Activated CD8-positive, alpha-beta memory T cell treated with anti-CD3 and anti-CD28 coated beads, Interleukin-2, amount 50 U/mL, for 1 hour (primary cell): ENCODE measurements at regions not wholly inside any gene's neighbourhood (a gene's known extent, or its start where the extent isn't known, plus 50 kb on each side); places are given as distances from the start of the nearest gene placed in this dataset.

ENCODE experiments used
- DNase-seq: peaks from one replicate; pipeline ENCODE4 v3.0.0-alpha.2; 2020; ENCODE audit errors: extremely low read depth

DNA sequence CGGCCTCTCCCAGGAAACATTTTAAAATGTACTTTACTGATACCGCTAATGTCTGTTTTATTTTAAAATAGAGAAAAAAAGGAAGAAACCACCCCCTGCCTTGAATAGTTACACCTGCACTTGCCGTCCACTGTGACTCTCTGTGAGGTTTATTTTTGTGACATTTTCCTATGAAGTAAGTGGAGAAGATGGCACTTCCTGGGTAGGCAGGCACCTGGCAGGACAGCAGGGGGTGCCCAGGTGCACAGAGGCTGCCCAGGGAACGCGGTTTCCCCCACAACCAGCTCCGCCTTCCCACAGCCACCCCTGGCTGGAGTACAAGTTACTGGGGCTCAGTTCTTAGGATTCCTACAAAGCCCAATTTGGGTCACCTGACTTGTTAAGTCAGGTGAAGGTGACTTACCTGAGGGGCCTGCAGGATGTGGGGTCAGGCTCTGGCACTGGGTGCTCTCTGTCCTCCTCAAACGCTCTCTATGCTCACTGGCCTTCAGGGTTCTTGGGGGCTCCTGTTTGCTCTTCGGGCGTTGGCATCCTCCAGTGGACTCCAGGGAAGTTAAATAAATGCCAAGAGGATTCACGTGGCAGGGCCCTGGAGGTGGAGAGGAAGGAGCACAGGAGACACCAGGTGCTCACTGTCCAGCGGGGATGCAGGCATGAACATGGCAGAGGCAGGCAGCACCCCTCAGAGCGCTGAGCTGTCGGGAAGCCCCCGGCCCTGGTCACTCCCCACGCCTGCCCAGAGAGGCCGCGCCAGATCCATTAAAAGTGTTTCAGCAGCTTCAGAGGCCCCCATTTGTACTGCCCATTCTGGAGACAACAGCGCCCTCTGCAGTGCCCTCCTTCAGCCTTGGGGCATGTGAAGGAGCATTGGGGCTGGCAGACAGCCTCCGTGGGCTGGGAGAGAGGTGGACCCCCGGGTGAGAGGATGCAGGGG lies 1021.2 kb downstream of the TBC1D22A start:
- no peak for DNase-seq

DNA sequence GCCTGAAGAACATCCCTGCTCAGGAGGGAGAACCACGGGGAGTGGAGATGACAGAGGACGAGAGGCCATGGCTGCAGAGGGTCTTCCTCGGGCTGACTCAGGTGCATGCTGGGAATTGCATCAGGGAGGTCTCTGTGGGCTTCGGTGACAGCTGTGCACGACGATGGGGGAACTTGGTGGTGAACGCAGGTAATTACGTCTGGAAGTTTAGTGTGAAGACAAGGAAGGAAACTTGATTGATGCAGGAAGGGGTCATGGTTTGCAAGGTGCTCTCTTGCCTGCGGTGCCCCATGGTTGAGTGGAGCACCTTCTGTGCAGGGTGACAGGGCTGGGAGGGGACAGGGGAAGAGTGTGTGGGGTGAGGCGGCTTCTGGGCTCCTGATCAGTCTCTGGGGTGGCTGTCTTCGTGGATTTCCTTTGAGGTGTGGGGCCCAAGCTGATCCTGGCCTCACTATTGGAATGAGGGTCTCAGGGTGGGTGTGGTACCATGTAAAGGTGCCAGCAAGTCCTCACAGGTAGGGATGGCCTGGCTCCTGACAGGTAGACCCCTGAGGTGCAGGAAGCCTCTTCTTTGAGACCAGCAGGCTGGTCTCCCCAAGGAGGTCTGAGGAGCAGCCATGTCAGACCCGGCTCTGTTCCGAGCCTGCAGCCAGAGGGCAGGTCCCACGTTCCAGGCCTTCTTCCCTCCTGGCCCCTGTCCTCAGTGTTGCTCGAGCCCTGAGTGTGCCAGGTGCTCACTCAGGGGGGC lies 1020.1 kb downstream of the TBC1D22A start:
- no peak for DNase-seq

DNA sequence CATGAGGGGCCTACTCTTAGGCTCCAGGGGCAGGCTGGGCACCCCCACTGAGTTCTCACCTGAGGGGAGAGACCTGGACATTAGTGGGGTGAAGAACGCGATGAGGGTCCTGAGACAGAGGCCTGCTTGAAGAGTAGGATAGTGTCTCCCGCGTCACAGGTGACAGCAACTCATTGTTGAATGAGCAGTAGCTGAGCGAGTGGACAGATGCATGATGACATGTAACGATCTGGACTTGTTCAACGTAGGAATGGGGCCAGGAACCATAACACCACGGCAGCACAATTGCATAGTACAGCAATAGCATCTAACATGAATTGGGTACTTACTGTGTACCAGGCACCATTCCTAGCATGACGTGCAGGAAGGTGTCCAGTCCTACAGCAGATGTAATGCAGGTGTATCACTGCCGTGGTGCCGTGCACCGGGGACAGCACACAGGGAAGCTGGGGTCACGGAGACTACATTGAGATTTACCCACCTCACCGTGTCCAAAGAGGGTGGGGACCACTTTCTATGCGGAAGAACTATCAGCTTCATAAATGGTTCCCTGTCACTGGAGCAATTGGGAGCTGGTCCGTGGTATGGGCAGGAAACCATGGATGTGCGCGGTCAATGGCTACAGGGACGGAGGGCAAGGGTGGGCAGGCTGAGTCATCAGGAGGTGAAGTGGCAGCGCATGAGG lies 1019.1 kb downstream of the TBC1D22A start:
- DNase-seq: no peak

DNA sequence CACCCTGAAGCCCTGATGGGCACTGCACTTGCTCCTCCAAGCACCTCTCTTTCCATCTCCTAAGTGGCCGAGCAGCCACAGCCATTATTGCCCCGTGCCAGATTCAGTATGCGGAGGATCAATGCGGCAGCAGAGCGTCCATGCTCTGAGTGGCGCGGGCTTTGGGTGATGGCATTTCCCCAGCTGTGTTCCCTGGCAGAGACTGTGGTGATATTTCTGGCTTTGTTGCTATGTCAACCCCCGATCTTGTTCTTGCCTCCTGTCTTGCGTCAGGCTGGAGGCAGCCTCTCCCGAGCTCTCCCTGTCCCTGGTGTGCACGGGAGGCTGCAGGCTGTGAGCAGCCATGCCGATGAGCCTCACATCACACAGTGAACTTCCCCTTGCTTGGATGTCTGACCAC lies 1018.6 kb downstream of the TBC1D22A start:
- no peak for DNase-seq

DNA sequence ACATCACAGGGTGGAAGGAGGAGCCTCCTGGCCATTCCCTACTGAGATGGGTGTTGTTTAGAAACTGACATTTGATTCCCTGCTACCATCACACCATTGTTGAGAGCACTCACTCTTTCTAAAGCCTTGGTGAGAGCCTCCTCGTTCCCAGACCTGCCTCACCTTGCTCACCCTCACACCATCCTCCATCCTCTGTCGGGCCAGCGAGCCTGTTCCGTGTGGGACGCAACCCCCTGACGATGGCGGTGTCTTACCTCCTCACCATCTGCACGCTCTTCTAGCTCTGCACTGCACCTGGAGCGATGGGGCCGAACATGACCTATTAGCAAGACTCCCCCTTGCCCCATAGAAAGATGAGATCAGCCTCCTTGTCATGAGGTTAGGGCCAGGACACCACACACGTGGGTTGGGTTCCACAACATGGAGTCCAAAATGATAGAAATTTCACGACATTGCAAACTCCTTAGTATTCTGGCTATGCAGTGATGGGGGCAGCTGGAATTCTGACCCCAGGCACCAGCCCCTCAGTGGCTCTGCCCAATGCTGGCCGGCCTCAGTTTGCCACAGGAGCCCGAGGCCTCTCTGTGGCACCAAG lies 1017.9 kb downstream of the TBC1D22A start:
- no peak for DNase-seq

DNA sequence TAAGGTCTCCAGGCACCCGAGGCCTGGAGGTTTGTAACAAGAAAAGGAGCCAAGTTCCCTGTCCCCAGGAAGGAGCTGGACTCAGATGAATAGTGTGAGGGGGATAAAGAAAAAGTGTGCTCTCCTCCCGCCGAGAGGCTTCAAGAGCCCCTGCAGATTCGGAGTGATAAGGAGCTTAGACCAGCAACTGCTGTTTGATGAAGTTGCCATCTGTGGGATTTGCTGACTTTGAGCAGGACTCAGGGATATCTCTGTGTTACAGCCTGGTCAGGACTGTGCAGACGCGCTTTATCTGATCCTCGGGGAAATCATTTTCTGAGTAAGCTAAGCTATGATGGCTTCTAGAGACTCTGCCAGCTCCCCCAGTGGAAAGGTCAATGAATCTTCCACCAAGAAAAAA lies 1017.0 kb downstream of the TBC1D22A start:
- DNase-seq: no peak

DNA sequence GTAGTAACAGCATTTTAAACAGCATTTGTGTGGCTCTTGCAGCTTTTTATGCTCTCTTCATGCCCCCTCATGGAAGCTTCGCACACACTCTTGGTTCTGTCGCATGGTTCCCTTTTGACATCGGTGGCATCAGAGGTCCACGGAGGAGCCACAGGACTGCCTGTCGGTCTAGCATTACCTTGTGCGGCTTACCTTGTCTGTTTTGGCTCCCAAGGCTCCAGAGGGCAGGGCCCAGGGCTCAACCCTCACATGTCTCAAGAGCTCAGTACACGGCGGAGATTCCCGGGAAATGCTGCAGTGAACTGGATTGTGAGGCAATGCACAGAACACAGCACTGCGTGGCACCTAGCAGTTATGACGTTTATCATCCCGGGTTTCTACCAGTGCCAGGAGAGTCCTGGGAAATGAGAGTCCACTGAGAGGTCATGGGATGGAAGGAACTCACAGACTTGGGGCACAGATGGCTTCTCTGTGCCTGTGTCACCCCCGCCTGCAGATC lies 1015.8 kb downstream of the TBC1D22A start:
- no peak for DNase-seq

DNA sequence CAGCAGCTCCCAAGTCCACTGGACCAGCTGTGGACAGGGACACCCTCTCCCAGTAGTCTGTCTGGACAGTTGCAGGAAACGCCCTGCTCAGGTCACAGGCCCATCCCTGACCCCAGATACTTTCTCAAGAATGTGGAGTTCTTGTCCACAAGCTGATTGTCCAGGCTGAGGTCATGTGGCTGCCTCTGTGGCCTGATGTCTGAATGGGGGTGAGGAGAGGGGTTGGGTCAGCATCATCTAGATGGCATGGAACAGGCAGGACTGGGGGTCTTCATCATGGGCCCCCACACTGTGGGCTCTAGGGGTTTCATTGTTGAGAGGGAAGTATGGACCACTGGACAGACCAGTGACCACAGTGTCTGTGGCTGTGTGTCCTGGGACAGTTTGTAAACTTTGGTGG lies 1015.0 kb downstream of the TBC1D22A start:
- DNase-seq: no peak

DNA sequence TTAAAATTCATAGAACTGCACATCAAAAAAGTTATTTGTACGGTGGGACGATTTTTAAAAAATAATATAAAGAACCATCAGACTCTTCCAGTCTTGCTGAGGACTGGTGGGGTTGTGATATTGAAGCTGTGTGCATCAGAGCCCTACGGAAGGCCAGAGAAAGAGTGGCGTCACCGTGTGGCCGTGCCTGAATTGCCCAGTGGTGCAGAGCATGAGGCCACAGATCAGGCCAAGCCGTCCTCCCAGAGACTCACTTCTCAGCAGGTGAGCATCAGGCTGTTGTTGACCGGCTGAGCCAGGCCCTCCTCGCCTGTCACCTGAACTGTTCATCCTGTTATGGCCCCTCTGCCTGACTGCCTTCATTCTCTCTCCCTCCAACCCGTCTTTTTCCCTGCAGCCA lies 1013.9 kb downstream of the TBC1D22A start:
- DNase-seq: no peak

DNA sequence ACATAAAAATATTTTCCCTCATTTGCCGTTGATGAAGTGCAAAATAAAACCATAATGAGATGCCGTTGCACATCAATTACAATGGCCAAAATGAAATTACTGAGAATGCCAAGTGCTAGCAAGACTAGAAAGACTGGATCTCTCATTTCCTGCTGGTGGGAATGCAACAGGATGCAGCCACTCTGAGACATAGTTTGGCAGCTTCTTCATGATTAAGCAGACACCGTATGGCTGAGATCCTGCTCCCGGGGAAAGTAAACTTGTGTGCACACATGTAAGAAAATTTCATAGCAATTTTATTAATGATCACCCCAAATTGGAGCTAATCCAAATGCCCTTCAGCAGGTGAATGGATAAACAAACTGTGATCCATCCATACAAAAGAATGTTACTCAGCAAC lies 1013.2 kb downstream of the TBC1D22A start:
- DNase-seq: no peak

DNA sequence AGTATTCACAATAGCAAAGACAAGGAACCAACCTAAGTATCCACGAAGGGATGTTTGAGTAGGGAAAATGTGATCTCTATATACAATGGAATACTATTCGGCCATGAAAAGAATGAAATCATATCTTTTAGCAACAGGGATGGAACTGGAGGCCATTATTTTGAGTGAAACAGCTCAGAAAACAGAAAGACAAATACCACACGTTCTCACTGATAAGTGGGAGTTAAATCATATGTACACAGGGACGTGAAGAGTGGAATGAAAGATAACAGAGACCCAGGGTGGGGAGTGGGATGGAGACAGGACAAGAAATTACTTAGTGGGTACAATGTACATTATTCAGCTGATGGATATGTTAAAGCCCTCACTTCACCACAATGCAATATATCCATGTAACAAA lies 1012.7 kb downstream of the TBC1D22A start:
- DNase-seq: no peak

DNA sequence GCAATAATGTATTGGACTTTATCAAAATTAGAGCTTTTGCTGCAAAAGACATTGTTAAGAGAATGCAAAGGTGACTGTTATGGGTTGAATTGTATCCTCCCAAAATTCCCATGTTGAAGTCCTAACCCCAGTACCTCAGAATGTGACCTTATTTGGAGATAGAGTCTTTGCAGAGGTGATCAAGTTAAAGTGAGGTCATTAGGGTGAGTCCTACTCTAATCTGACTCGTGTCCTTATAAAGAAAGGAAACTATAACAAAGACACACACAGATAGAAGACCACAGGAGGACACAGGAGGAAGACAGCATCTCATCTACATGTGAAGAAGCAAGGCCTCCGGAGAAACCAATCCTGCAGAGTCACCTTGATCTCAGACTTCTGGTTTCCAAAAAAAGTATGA lies 1011.2 kb downstream of the TBC1D22A start:
- DNase-seq: no peak

DNA sequence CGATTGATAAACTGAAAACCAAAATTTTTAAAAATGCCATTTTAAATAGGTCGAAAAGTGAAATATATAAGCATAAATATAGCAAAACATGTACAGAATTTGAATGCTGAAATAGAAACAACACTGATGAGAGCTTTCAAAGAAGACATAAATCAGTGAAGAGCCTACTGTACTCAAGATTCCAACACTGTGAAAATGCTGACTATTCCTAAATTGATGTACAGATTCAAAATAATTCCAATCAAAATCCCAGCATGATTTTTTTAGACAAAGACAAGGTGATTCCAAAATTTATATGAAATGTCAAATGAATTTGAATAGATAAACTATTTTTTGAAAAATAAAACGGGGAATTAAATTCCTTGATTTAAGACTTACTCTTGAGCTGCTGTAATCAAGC lies 1010.4 kb downstream of the TBC1D22A start:
- no peak for DNase-seq

DNA sequence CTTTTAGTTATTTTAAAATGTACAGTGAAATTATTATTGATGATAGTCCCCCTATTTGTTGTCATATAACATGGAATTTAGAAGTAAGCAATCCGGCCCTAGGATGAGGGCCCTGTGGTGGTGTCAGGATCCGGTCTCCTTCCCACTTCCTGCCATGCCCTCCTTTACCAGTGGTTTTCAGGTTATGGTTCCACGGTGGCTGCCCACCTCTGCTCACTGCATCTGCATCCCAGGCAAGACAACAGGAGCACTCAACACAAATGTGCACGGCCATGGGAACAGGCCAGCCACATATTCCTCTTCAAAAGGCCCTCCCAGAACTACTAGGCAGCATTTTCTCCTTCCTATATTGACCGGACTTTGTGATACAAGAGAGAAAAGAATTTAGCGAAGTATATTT lies 1007.2 kb downstream of the TBC1D22A start:
- no peak for DNase-seq

DNA sequence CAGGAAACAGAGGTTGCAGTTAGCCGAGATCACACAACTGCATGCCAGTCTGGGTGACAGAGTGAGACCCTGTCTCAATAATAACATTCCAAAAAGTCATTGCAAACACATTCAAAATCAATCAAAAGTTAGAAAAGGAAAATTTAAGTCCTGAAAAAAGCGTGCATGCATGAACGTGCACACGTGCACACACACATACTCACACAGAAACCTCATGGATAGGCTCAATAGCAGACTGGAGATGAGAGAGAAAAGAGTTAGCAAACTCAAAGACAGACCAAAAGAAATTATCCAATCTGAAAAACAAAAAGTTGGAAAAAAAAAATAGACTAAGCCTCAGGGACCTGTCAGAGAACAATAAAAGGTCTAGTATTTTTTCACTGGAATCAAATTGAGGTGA lies 1005.6 kb downstream of the TBC1D22A start:
- no peak for DNase-seq

DNA sequence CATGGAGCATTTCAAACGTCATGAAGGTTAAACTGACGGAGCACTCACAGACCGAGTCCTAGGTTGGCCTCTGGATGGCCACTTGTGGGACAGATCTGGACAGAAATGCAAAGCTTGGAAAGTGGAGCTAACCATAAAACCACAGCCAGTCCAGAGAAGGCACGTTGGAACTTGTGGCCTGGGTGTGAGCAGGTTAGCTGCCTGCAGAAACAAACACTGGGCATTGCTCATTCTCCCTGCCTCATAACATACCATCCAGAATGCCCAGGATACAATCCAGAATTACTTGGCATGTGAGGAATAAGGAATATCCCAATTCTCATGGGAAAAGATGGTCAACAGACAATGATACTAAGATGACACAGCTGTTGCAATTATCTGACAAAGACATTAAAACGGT lies 1005.0 kb downstream of the TBC1D22A start:
- DNase-seq: no peak

DNA sequence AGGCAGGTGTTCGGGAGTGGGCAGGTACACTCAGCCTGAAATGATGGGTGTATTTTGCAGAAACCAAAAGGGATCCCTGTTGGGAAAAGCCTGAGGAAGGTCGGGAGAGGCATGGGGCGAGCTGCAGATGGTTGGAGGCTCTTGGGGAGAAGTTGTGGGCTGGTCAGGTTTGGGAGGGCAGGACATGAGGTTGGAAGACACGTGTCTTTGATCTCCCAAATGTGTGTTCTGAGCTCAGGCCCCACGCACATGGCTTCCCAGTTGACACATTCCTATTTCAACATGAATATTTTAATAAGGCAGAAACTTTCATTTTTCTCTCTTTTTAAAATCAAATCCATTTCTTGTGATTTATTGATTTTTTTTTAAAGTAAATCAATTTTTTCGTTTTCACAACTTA lies 1003.3 kb downstream of the TBC1D22A start:
- no peak for DNase-seq

DNA sequence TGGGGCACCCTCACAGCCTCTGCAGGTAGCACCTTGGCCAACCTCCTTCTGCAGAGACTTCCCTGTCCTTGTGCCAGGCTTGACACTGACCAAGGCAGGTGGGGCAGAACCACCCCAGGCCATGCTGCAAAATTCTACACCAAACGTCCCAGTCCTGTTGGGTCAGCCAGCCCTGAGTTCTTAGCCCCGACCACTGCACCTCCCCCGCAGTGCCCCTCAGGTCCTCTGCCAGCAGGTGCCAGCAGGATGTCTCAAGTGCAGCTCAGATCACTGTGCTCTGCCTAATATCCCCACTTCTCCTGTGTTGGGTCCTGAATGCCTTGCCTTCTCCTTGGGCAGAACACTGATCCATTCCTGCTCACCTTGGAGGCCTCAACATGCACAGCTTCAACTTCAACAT lies 999.7 kb downstream of the TBC1D22A start:
- DNase-seq: no peak

DNA sequence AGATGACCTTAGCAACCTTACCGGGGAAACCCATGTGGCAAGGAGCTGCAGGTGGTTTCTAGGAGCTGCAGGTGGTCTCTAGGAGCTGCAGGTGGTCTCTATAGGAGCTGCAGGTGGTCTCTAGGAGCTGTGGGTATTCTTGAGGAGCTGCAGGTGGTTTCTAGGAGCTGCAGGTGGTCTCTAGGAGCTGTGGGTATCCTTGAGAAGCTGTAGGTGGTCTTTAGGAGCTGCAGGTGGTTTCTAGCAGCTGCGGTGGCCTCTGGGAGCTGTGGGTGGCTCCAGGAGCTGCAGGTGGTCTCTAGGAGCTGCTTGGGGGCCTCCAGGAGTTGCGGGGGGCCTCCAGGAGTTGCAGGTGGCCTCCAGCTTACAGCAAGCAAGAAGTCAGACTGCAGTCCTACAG lies 997.5 kb downstream of the TBC1D22A start:
- no peak for DNase-seq

DNA sequence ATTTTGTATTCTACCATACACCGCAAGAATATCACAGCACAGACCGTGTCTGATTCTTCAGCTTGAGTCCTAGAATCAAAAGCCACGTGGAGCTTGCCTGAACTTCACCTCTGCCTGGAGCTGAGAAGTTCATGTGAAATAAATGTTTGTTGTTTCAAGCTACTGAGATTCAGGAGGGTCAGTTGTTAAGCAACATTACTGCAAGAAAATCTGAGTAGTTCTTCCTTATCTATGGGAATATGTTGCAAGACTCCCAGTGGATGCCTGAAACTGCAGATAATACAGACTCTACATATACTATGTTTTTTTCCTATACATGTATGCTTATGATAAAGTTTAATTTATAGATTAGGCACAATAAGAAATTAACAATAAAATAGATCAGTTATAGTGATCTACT lies 995.3 kb downstream of the TBC1D22A start:
- DNase-seq: no peak

DNA sequence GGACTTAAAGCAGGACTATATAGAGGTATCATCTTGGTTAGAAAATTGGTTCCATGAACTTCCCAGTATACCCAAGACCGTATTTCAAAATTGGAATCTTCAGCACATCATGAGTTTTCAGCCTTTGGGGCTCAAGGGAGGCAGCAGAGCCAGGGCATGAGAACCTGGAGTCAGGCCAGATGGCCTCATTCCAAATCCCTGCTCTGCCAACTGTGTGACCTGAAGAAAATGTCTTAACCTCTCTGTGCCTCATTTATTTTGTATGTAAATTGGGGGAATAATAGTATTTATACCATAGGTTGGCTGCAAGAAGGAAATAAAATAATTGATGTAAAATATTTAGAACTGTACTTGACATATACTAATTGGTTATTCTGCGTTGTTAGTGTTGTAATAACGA lies 987.6 kb downstream of the TBC1D22A start:
- no peak for DNase-seq

DNA sequence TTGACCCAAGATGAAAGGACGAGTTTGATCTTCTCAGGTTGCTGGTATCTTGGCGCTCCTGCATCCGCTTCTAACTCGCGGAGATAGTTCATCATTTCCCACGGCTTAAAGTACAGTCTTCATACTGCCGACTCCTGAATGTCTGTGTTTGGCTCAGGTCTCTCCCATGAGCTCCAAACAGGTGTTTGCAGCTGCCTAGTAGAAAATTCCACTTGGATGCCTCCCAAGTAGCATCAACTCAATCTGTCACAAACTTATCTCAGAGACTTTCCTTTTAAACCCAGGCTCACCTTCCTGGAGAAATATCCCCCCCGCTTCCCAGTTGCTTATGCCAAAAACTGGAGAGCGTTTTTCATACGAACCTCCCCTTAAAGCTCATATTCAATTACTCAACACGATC lies 986.5 kb downstream of the TBC1D22A start:
- no peak for DNase-seq
